OCI-LY1 (cell line): ENCODE measurements at regions not wholly inside any gene's neighbourhood (a gene's known extent, or its start where the extent isn't known, plus 50 kb on each side); places are given as distances from the start of the nearest gene placed in this dataset.

Experiments
- EZH2 ChIP-seq: fragments of 200-600 bp; sonication (generic), shearing (Covaris generic); IDR thresholded peaks from 2 replicates; pipeline ENCODE4 v1.8.0; 2017; ENCODE audit warnings: borderline replicate concordance, mixed run types, mild to moderate bottlenecking, antibody characterized with exemption, low read length, moderate library complexity, mixed read lengths
- TF ChIP-seq, protein P1 (sequence below): fragments of 200-600 bp; sonication (generic), shearing (Covaris generic); IDR thresholded peaks from 2 replicates; pipeline ENCODE4 v1.5.1; 2017; ENCODE audit warnings: mild to moderate bottlenecking, antibody characterized with exemption, low read length, moderate library complexity, mixed read lengths

DNA sequence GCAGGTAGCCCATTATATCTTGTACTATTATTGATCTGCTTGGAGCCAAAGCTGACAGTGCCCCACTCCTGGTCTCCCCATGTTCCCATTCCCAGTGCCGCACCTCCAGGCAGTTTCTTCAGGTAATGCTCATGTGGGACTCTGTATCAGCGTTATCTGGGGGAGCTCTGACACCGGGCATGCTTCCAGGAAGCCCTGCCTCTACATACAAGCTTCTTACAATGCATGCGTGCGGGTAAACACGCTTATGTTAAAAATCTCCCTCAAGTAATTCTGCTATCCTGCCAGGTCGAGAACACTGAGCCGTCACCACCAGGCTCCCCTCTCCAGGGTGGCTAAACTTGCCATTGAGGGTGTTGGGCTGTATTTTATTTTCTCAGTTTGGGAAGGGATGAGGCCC, 61.6 kb upstream of the LBX1 start:
- TF ChIP-seq, protein P1, sequence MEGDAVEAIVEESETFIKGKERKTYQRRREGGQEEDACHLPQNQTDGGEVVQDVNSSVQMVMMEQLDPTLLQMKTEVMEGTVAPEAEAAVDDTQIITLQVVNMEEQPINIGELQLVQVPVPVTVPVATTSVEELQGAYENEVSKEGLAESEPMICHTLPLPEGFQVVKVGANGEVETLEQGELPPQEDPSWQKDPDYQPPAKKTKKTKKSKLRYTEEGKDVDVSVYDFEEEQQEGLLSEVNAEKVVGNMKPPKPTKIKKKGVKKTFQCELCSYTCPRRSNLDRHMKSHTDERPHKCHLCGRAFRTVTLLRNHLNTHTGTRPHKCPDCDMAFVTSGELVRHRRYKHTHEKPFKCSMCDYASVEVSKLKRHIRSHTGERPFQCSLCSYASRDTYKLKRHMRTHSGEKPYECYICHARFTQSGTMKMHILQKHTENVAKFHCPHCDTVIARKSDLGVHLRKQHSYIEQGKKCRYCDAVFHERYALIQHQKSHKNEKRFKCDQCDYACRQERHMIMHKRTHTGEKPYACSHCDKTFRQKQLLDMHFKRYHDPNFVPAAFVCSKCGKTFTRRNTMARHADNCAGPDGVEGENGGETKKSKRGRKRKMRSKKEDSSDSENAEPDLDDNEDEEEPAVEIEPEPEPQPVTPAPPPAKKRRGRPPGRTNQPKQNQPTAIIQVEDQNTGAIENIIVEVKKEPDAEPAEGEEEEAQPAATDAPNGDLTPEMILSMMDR: no peak
- TF ChIP-seq EZH2: no peak
